Fibroblast of the conjunctiva (primary cell): ENCODE measurements at regions not wholly inside any gene's neighbourhood (a gene's known extent, or its start where the extent isn't known, plus 50 kb on each side); places are given as distances from the start of the nearest gene placed in this dataset.
A peak's percentile ranks its signal among the peaks of the same experiment; 100 is the strongest.
"Not testable (repeated sequence)": the region's sequence is repeated elsewhere in the genome, so short reads cannot be mapped to it uniquely, and the experiment has no call there.

ENCODE experiments used
- DNase-seq: peaks from one replicate; pipeline ENCODE4 v3.0.0-alpha.2; 2010; ENCODE audit warnings: low read depth

DNA sequence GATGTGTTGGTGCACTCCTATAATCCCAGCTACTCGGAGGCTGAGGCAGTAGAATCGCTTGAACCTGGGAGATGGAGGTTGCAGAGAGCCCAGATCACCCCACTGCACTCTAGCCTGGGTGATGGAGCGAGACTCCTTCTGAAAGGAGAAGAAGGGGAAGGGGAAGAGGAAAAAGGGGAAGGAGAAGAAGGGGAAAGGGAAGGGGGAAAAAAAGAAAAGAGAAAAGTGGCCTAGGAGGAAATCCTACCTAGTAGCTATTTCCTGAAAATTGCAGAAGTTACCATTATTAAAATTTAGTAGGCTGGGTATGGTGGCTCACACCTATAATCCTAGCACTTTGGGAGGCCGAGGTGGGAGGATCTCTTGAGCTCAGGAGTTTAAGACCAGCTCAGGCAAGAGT, 67.4 kb downstream of the ARRDC3 start:
- no peak for DNase-seq

DNA sequence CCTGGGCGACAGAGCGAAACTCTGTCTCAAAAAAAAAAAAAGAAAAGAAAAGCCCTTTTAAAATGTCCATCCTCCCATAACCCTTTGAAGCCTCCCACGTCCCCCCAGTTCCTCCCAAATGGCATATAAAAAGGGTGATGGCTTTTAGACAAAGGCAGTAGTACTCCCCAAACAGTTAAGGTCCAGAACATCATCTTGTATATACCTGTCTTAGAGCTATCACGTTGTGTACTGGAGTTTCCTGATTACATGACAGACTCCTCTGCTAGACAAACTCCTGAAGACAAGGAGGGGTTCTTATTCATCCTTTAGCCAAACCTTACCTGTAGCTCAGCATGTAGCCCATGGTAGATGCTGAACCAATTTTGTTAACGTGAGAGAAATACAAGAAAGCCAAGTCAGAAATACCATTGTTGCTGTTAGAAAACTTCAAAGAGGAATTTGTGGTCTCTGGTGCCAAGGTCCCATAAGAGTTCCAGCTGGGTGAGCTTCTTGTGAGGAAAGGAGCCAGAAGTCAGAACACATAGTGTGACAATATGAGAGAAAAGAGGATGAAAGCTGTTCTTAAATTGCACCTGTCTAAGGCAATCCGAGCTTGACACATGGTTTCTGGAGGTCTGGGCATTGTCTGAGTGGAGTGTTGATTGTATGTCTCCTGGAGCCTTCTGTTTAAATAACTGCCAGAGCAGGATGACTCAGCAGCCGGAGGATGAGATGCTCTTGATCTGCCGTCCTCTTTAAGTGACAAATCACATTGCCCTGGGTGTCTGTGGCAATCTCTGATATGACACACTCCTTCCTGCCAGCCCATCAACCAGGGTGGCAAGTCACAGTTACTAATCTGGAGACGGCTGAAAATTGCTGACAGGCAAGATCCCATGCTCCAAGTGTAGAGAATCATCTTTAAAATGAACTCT, 69.1 kb downstream of the ARRDC3 start:
- peak; percentile 73 for DNase-seq

DNA sequence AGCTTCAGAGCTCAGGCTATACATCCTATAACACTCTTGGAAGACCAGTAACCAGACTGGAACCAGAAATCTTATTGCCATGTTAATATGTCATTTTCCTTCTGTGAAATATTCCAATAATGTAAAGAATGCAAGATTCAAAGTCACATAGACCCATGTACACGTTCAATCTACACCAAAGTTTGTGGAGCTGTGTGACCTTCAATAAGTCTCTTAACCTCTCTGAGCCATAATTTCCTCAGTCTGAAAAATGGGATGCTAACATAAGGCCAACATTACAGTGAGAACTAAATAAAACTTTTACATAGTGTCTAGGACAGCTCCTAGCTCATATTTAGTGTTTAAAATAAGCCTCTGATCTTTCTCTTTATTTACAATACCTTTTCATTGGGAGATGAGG, 70.4 kb downstream of the ARRDC3 start:
- no peak for DNase-seq

DNA sequence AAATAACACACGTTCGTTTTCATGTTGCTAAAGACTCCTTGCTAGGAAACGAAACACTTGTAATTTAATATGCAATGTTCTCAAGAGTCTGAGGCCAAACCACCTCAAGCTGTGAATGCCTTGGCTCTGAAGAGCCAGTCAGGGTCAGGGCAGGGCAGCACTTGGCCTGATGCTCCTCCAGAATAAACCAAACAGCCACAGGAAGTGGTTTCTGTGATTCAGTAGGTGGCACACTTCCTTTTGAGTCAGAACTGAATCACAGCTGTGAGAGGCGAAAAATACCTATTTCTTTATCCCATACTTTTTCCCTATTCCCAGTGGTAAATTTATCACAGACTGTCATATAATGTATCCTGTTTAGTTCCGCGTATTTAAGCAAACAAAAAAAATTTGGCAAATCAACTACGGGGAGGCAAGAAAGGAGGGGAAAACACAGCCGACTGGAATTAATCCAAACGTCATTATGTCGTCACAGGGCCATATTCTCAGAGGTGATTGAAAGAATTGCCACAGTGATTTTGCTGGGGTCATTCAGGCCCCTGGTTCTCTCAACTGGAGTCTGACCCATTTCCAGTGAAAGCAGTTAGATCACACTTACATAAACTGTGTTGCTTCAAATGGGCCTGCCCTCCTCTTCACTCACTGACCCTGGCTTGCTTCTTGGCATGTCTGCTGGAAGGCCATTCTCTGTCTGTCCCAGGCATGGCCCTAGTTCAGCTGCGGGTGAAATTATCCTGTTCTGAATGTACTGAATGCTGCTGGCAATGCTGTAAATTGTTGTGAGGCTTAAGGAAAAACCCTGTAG, 71.2 kb downstream of the ARRDC3 start:
- peak; percentile 98 for DNase-seq

DNA sequence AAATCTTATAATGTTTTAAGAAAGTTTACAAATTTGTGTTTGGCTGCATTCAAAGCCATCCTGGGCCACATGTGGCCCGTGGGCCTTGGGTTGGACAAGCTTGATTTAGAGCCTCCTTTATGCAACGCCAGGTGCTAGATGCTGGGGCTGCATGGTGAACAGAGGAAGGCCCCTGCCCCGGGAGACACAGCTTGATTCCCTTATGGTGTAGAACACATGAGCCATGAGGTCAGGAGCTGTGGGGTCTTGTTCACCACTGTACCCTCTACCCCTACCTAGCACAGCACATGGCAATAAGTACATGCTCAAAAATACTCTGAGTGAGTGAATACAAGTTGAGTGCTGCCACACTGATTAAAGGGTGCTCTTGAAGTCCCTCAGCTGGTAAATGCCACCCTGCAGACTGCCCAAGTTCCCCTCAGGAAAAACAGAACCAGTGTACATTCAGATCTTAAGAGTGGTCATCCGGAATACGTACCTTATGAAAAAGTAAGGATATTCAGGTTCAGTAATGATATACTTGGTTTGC, 71.9 kb downstream of the ARRDC3 start:
- no peak for DNase-seq

DNA sequence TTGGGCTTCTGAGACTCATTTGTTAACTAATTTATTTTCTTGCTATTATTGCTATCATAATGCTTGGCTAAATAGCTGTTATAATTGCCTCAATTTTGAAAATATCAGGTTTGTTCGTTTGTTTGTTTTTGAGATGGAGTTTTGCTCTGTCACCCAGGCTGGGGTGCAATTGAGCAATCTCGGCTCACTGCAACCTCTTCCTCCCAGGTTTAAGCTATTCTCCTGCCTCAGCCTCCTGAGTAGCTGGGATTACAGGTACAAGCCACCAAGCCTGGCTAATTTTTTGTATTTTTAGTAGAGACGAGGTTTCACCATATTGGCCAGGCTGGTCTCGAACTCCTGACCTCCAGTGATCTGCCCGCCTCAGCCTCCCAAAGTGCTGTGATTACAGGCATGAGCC, 75.0 kb downstream of the ARRDC3 start:
- DNase-seq, result not testable (repeated sequence)

DNA sequence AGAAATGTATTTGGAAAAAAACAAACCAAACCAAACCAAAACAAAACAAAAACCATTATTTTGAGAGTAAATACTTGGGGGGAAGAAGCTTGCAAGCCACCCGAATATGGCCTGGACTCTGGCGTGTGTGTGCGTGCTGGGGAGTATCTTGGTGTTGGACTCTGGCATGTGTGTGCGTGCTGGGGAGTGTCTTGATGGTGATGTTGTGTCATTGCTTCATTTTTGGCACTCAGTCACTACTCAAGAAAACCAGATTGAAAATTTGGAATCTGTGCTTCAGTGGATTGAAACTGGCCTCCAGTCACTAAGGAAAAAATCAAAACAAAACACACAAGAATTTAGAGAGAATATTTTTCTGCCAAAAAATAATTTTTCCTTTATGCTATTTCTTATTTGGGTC, 76.1 kb downstream of the ARRDC3 start:
- DNase-seq, result peak; percentile 82

DNA sequence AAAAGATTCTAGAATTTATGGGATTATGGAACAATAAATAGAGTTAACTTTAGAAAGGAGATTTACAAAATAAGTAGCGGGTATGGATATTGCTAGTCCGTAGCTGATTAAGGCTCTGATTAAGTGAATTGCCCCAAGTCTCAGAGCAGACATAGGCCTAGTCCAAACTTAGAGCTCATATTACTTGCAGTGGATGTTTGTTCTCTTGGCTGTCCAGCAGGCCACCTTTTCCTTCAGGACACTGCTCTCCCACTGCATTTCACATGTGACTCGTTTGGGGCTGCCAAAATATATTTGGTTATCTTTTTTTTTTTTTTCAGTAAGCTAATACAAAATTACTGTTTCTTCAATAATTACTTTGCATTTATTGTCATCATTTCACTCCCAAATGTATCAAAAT, 76.6 kb downstream of the ARRDC3 start:
- no peak for DNase-seq

DNA sequence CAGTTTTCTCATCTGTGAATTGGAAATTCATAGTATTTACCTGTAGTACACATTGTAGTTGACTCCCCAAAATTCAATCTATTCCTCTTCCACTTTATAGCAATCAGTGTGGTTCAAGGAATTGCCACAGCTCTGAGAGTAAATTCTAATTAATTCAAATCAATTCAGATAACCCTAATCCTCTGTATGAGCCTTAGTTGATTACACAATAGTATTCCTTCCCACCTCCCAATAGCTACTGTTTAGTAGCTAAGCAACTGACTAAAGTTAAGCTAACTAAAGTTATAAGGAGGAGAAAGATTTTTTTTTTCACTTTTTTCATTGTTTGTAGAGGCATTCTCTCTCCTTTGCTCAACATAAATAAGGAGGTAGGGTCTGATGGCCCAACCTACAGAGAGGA, 77.5 kb downstream of the ARRDC3 start:
- no peak for DNase-seq

DNA sequence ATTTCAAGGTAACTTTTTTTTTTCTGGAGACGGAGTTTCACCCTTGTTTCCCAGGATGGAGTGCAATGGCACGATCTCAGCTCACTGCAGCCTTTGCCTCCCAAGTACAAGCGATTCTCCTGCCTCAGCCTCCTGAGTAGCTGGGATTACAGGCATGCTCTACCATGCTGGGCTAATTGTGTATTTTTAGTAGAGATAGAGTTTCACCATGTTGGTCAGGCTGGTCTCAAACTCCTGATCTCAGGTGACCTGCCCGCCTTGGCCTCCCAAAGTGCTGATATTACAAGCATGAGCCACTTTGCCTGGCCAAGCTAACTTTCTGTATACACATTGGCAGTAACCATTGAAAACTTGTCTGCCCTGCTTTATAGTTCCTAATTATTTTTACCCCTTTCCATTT, 79.1 kb downstream of the ARRDC3 start:
- not testable (repeated sequence) for DNase-seq

DNA sequence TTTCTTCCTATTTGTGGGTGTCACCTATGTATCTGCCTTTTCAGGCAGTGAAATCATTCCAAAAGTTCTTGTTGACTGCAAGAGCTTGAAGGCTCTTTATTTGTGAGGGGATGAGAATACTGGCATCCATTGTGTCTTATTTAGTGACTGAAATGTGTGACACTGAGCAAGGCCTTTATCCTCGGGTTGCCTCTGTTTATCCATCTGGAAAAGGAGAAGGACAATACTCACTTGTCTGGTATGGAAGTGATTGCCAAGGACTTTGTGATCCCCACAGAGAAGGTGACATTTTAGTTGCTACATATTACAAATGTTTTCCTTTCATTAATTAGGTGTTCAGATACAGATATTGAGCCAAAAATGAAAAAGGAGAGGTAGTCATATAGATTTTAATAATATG, 80.2 kb downstream of the ARRDC3 start:
- no peak for DNase-seq

DNA sequence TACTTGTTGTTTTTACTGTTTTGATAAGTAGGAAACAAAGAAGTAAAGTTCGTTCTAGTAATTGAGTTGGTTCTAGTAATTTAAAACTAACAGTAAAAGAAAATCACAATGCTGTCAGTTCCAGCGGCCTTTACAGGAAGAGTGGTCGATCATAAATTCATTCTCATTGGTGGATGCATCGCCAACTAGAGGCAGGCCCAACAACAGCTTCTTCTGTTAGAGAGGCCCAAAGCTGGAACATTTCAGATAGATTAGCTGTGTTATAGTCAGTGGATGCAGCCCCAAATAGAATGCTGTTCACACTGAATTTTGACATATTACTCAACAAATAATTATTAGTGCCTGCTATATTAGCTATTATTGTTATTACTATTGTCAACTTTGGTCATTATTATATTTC, 80.8 kb downstream of the ARRDC3 start:
- no peak for DNase-seq

DNA sequence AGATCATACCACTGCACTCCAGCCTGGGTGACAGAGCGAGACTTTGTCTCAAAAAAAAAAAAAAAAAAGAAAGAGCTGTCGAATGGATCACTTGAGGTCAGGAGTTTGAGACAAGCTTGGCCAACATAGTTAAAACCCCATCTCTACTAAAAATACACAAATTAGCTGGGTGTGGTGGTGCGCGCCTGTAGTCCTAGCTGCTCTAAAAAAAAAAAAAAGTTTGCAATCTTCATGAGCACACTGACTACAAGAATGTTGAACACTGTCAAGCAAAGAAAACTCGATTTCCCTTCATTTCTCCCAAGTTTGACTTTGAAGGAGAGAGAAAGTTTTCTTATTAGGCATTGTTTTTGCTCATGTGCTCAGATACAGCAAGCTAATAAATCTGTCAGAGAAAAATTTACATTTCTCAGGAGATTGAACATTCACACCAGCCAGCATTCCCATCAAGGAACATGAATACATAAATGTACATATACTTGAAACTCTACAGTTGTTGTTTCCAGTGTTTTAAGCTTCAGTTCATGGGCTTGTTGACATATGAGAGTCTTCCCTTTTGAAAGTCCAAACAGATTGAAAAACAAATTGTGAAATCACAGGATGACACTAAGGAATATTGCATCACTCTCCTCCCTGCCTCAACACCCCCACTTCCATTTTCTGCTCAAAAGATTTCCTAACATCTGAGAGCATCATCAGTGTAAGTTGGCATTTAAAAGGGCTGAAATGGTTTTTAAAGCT, 81.8 kb downstream of the ARRDC3 start:
- DNase-seq, result peak; percentile 39

DNA sequence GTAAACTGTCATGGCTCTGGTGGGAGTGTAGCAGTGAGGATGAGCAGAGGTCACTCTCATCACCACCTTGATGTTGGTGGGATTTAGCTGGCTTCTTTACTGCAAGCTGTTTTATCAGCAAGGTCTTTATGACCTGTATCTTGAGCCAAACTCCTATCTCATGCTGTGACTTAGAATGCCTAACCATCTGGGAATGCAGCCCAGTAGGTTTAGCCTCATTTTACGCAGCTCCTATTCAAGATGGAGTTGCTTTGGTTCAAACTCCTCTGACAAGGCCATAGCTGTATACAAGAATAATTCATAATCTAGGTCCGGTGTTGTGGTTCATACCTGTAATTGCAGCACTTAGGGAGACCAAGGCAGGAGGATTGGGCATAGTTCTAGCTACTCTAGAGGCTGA, 85.1 kb downstream of the ARRDC3 start:
- DNase-seq, result no peak

DNA sequence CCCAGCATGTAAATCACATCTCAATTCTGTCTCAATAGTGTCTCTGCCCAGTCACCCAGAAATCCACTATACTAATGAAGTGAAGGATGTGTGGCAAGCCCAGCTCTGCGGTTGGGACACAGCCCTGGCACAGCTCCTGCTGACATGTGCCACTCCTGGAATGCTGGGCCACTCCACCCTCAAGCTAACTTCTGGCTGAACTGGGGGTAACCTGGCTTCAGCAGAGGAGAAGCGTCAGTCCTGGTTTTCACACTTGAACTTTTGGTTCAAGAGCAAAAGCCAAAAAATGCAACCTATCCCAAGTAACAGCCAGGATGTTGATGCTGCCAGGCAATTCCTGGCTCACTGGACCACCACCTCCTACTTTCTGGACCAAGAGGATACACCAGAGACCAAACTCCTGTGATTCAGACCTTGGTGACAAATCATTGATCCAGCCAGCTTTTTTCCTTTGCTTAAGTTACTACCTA, 86.4 kb downstream of the ARRDC3 start:
- DNase-seq, result peak; percentile 29

DNA sequence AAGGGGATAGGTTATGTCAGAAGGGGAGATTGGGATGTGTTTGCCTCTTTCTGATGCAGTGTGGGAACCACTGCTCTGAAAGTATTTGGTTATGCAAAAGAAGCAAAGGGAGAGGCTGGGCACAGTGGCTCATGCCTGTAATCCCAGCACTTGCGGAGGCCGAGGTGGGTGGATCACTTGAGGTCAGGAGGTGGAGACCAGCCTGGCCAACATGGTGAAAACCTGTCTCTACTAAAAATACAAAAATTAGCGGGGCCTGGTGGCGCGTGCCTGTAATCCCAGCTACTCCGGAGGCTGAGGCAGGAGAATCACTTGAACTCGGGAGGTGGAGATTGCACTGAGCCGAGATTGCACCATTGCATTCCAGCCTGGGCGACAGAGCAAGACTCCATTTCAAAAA, 87.0 kb downstream of the ARRDC3 start:
- DNase-seq, result not testable (repeated sequence)

DNA sequence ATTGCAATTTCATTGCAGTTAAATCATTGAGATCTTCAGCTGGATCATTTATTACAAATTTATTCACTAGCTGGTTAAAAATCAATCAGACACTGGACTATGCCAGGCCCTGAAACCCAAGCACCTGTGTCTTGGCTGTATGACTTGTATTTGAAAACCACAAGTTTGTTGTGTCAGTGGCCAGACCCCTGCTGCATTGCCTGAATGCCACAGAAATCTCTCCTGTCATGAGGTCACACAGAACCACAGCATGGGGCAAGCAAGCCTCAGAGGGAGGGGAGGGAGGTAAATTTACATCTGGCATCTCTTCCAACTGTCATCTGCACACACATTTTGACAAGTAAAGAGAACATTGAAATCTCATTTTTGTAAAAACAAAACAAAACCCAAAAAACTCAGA, 90.0 kb downstream of the ARRDC3 start:
- DNase-seq, result no peak

DNA sequence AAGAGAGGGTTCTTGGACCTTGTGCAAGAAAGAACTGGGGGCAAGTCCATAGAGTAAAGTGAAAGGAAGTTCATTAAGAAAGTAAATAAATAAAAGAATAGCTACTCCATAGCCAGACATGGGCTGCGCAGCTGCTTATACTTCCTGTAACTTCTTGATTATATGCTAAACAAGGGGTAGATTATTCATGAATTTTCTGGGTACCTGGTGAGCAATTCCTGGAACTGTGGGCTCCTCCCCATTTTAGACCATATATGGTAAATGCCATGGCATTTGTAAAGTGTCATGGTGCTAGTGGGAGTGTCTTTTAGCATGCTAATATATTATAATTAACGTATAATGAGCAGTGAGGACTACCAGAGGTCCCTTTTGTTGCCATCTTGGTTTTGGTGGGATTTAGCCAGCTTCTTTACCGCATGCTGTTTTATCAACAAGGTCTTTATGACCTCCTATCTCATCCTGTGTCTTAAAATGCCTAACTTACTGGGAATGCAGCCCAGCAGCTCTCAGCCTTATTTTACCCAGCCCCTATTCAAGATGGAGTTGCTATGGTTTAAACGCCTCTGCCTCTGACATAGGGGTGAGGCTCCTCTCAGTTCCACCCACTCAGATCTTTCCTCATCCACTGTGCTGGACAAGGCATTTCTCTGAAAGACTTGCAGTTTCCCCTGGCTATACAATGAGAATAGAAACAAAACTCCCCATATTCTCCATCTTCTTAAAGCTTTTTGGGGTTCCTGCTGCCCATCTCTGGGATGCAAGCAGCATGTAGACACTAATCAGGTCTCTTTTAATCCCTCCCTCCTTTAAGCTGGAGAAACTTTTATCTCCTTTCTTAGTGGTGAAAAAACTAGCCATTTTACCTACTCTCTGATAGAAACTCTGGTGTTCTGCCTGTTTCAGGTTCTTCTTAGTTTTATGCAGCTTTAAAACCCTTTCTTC, 91.2 kb downstream of the ARRDC3 start:
- no peak for DNase-seq

DNA sequence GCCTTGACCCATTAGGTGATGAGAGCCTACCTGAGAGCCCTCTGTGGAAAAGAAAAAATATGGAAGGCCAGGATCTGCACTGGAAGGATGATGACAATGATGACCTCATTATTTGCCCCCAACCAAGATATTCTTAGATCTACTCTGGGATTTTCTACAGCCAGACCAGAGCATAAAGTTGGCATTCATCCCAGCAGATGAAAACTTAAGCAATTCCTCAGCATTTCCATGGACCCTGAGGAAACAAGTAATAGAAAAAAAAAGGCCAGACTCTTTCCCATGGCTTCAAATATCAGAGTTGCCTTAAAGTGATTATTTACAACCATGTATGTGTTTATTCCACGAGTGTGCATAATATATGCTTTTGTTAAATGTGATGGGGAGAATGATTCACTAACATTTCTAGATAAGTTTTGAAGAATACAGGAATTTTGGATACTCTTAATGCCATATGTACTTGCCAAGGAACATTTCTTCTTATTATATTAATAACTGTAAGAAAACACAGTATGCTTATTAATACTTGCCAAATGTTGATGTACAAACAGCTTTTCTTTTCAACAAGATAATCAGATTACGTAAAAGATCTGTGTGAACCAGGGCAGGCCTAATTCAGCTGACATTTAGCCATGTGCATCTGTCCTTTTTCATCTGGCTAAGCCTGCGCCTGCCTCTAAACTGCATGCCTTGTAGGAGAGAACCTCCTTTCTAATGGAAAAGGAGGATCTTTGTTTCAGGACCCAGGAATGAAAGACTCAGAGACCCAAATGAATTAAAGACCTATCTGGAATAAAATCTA, 94.8 kb downstream of the ARRDC3 start:
- peak; percentile 56 for DNase-seq

DNA sequence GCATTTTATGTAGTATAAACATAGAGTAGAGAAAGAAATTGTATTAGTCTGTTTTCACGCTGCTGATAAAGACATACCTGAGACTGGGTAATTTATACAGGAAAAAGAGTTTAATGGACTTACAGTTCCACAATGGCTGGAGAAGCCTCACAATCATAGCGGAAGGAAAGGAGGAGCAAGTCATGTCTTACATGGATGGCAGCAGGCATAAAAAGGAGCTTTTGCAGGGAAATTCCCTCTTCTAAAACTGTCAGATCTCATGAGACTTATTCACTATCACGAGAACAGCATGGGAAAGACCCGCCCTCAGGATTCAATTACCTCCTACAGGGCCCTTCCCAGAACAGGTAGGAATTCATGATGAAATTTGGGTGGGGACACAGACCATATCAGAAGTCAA, 98.1 kb downstream of the ARRDC3 start:
- DNase-seq, result not testable (repeated sequence)
